ENCODE measurements at regions not wholly inside any gene's neighbourhood (a gene's known extent, or its start where the extent isn't known, plus 50 kb on each side); places are given as distances from the start of the nearest gene placed in this dataset.

- no peak for DNase-seq (ENCODE audit: low spot score)
- ChIA-PET CTCF (no interaction called here), POLR2A (ENCODE audit: low non-redundant PET) (no interaction called here)
- no peak for TF ChIP-seq CTCF (conservative IDR thresholded peaks at IDR 0.05; ENCODE audit: low read depth)
- H3K27ac ChIP-seq, result no peak overlapping the region
Measured at GRCh38 chr5:6228257-6229250, 149.8 kb downstream of the MED10 start.

GRCh38 chr5:6225121-6225607, 153.2 kb downstream of the MED10 start:
- DNase-seq (ENCODE audit: low spot score), result no peak
- no peak for TF ChIP-seq CTCF (conservative IDR thresholded peaks at IDR 0.05; ENCODE audit: low read depth)

DNA sequence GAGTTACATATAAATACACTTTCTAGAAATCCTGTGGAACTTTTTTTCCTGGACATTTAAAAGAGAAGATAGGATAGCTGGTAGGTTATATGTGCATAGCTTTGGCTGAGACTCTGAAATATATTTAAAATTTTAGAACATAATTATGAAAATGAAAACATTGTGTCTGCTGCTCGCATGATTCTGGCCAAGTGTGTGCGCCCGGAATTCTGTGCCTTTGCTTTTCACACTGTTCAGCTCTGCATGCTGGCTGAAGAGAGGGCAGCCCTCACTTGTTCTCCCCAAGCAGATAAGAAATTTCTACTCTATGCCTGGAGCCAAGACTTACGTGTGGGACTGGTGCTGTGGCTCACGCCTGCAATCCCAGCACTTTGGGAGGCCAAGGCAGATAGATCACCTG, 153.9 kb downstream of the MED10 start:
- TF ChIP-seq CTCF (conservative IDR thresholded peaks at IDR 0.05; ENCODE audit: low read depth), result no peak
- POLR2A ChIA-PET (ENCODE audit: low non-redundant PET), result no interaction called here
- CTCF ChIA-PET, result no interaction called here
- no peak for DNase-seq (ENCODE audit: low spot score)
- no peak overlapping the region for H3K27ac ChIP-seq

More at GRCh38 chr5:6225121-6225607, 153.2 kb downstream of the MED10 start:
- H3K27ac ChIP-seq, result no peak overlapping the region
- CTCF ChIA-PET, result no interaction called here
- POLR2A ChIA-PET (ENCODE audit: low non-redundant PET), result no interaction called here

- no peak overlapping the region for H3K27ac ChIP-seq
- DNase-seq (ENCODE audit: low spot score), result no peak
- CTCF ChIA-PET, result interaction anchor here (0.7 kb wide), 1 partner anchor 453 kb away, joined by 3 read pairs; no protein-coding TSS in a partner anchor
- POLR2A ChIA-PET (ENCODE audit: low non-redundant PET), result no interaction called here
- no peak for TF ChIP-seq CTCF (conservative IDR thresholded peaks at IDR 0.05; ENCODE audit: low read depth)
Measured at GRCh38 chr5:6222899-6223298, 155.4 kb downstream of the MED10 start.

DNA sequence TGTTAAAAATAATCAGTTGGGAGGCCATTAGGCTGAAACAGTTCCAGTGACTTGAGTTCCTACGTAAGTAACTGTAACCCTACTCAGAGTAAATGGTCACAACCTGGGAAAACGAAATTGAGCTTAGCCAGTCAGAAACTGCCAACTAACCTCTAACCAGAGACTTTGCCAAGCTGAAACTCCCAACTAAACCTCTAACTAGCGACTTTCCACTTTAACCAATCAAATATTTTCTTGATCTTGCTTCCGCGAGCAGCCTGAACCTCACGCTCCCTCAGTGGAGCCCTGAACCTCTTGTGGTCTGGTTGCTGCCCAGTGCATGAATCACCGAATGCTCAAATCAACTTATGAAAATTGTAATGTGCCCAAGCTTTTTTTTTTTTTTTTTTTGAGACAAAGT, 156.2 kb downstream of the MED10 start:
- DNase-seq (ENCODE audit: low spot score), result no peak
- no peak for TF ChIP-seq CTCF (conservative IDR thresholded peaks at IDR 0.05; ENCODE audit: low read depth)
- no peak overlapping the region for H3K27ac ChIP-seq
- CTCF ChIA-PET, result no interaction called here
- POLR2A ChIA-PET (ENCODE audit: low non-redundant PET), result no interaction called here

GRCh38 chr5:6221141-6221626, 157.2 kb downstream of the MED10 start:
- no peak overlapping the region for H3K27ac ChIP-seq
- ChIA-PET CTCF (interaction anchor here (0.7 kb wide), 1 partner anchor 357 kb away, joined by 3 read pairs; no protein-coding TSS in a partner anchor), POLR2A (ENCODE audit: low non-redundant PET) (no interaction called here)
- no peak for DNase-seq (ENCODE audit: low spot score)
- no peak for TF ChIP-seq CTCF (conservative IDR thresholded peaks at IDR 0.05; ENCODE audit: low read depth)
